ENCODE measurements at regions not wholly inside any gene's neighbourhood (a gene's known extent, or its start where the extent isn't known, plus 50 kb on each side); places are given as distances from the start of the nearest gene placed in this dataset.

- peak; percentile 11 for DNase-seq
- H3K36me3 ChIP-seq, result no peaks in the 10 kb centered on the region
- 90 to 95% methylated on average over 2 of the region's 2 CpGs for WGBS, 2 donors
- no peaks in the 10 kb centered on the region for H3K4me1 ChIP-seq
- no peaks in the 10 kb centered on the region for H3K27me3 ChIP-seq
- no peaks in the 10 kb centered on the region for H3K9me3 ChIP-seq
- TF ChIP-seq CTCF (IDR thresholded peaks at IDR 0.05) (no peak), POLR2AphosphoS5 (IDR thresholded peaks at IDR 0.05) (no peak), POLR2A (IDR thresholded peaks at IDR 0.05) (no peak), EP300 (IDR thresholded peaks at IDR 0.05) (no peak)
- no peak overlapping the region for H3K27ac ChIP-seq
- H3K4me3 ChIP-seq, result no peak overlapping the region
- intact Hi-C loops (cut with DNase I), result no loop called here
Measured at GRCh38 chr1:228853191-228853590, 117.9 kb downstream of the RHOU start.

- no peaks in the 10 kb centered on the region for H3K9me3 ChIP-seq
- intact Hi-C loops (cut with DNase I), result no loop called here
- no peak for TF ChIP-seq EP300 (IDR thresholded peaks at IDR 0.05)
- TF ChIP-seq POLR2A (IDR thresholded peaks at IDR 0.05), result no peak
- no peak for TF ChIP-seq CTCF (IDR thresholded peaks at IDR 0.05)
- TF ChIP-seq POLR2AphosphoS5 (IDR thresholded peaks at IDR 0.05), result no peak
- H3K36me3 ChIP-seq, result no peaks in the 10 kb centered on the region
- H3K27me3 ChIP-seq, result no peaks in the 10 kb centered on the region
- no peaks in the 10 kb centered on the region for H3K4me1 ChIP-seq
- no peak for DNase-seq
- H3K27ac ChIP-seq, result no peak overlapping the region
- 56 to 77% methylated on average over 1 of the region's 1 CpG for WGBS, 2 donors
- no peak overlapping the region for H3K4me3 ChIP-seq
Measured at GRCh38 chr1:228853637-228854036, 118.4 kb downstream of the RHOU start.

- Histone ChIP-seq H3K9me3 (no peaks in the 10 kb centered on the region), H3K27me3 (no peaks in the 10 kb centered on the region), H3K4me1 (no peaks in the 10 kb centered on the region), H3K4me3 (no peak overlapping the region), H3K36me3 (no peaks in the 10 kb centered on the region), H3K27ac (no peak overlapping the region)
- DNase-seq, result no peak
- intact Hi-C loops (cut with DNase I), result no loop called here
- WGBS, 2 donors, result 96% methylated on average over 3 of the region's 3 CpGs
- TF ChIP-seq CTCF (IDR thresholded peaks at IDR 0.05), result no peak
- TF ChIP-seq POLR2A (IDR thresholded peaks at IDR 0.05), result no peak
- no peak for TF ChIP-seq EP300 (IDR thresholded peaks at IDR 0.05)
- no peak for TF ChIP-seq POLR2AphosphoS5 (IDR thresholded peaks at IDR 0.05)
Measured at GRCh38 chr1:228854907-228855306, 119.6 kb downstream of the RHOU start.

GRCh38 chr1:228857611-228858010 lies 122.3 kb downstream of the RHOU start:
- intact Hi-C loops (cut with DNase I), result no loop called here
- Histone ChIP-seq H3K4me1 (peaks cover 0 to 15% (median 9%) of the 10 kb centered on the region in 4 donors), H3K27ac (no peak overlapping the region), H3K4me3 (no peak overlapping the region), H3K36me3 (no peaks in the 10 kb centered on the region), H3K9me3 (no peaks in the 10 kb centered on the region), H3K27me3 (no peaks in the 10 kb centered on the region)
- DNase-seq, result no peak
- TF ChIP-seq POLR2AphosphoS5 (IDR thresholded peaks at IDR 0.05) (no peak), EP300 (IDR thresholded peaks at IDR 0.05) (no peak), CTCF (IDR thresholded peaks at IDR 0.05) (no peak), POLR2A (IDR thresholded peaks at IDR 0.05) (no peak)

Measured in sigmoid colon (tissue), 6 donors.